Upper lobe of right lung (tissue), 1 donor: ENCODE measurements at regions not wholly inside any gene's neighbourhood (a gene's known extent, or its start where the extent isn't known, plus 50 kb on each side); places are given as distances from the start of the nearest gene placed in this dataset.

Experiments used
- ATAC-seq: fragments of 200-7000 bp; cut with Tn5 transposase; one replicate; pipeline ENCODE4 v1.9.1; 2020; ENCODE audit warnings: mild to moderate bottlenecking, moderate library complexity
- DNase-seq: peaks from one replicate; pipeline ENCODE4 v3.0.0-alpha.2; 2020
- H3K27ac ChIP-seq: fragments of 200-600 bp; one replicate; pipeline ENCODE4 v1.8.0; 2022
- H3K27me3 ChIP-seq: fragments of 200-600 bp; one replicate; pipeline ENCODE4 v1.8.0; 2022; ENCODE audit warnings: mild to moderate bottlenecking
- H3K36me3 ChIP-seq: fragments of 200-600 bp; one replicate; pipeline ENCODE4 v1.8.0; 2022
- H3K4me1 ChIP-seq: fragments of 200-600 bp; one replicate; pipeline ENCODE4 v1.8.0; 2022
- H3K4me3 ChIP-seq: fragments of 200-600 bp; one replicate; pipeline ENCODE4 v1.8.0; 2022; ENCODE audit warnings: mild to moderate bottlenecking
- H3K9me3 ChIP-seq: fragments of 200-600 bp; one replicate; pipeline ENCODE4 v1.8.0; 2022
- CTCF ChIP-seq: fragments of 200-600 bp; IDR thresholded peaks from one replicate; pipeline ENCODE4 v1.8.0; 2022; ENCODE audit warnings: antibody characterized with exemption
- intact Hi-C: fragments of 100-400 bp; cut with DNase I; formaldehyde crosslinking; loops from one replicate; pipeline ENCODE4 v1.11.0; 2022
- donor health status: DM: no; HTN: yes; CAD: no; lungs with severe emphysema.

GRCh38 chr18:39711701-39712100 is 2146.1 kb upstream of the CELF4 start:
- Histone ChIP-seq H3K36me3 (no peaks in the 10 kb centered on the region), H3K9me3 (no peaks in the 10 kb centered on the region), H3K4me1 (no peaks in the 10 kb centered on the region), H3K27ac (no peak overlapping the region), H3K4me3 (no peak overlapping the region), H3K27me3 (no peaks in the 10 kb centered on the region)
- ATAC-seq (no peak), DNase-seq (no peak)
- no peak for TF ChIP-seq CTCF
- intact Hi-C loops, result no loop called here

DNA sequence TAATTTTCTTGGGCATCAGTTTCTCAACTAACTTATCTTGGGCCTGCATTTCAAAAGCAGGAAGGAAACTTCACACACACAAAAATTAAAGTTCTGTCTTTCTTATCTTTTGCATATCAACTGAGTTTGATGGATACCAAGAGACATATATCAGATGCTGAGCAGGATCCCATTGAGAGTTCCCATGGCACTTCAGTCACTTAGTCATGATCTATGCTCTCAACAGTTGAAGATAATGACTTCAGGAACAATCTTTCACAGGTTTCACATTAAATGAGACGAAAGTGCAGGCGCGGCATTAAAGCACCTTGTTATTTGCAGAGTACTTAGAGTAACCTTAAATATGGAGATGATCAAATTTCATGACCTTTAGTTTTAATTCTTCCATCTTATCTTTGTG is 2139.8 kb upstream of the CELF4 start:
- no peak for ATAC-seq

GRCh38 chr18:39702888-39703287 is 2137.3 kb upstream of the CELF4 start:
- no peak overlapping the region for H3K27ac ChIP-seq
- DNase-seq, result no peak
- TF ChIP-seq CTCF, result no peak
- H3K4me3 ChIP-seq, result no peak overlapping the region
- no peaks in the 10 kb centered on the region for H3K27me3 ChIP-seq
- H3K4me1 ChIP-seq, result no peaks in the 10 kb centered on the region
- intact Hi-C loops, result no loop called here
- no peaks in the 10 kb centered on the region for H3K9me3 ChIP-seq
- peak; percentile 64 for ATAC-seq
- no peaks in the 10 kb centered on the region for H3K36me3 ChIP-seq

More for the DNA sequence above, 2139.8 kb upstream of the CELF4 start:
- no peaks in the 10 kb centered on the region for H3K4me1 ChIP-seq
- no peak overlapping the region for H3K27ac ChIP-seq
- no peaks in the 10 kb centered on the region for H3K27me3 ChIP-seq
- DNase-seq, result no peak
- H3K4me3 ChIP-seq, result no peak overlapping the region
- intact Hi-C loops, result no loop called here
- H3K9me3 ChIP-seq, result no peaks in the 10 kb centered on the region
- no peak for TF ChIP-seq CTCF
- H3K36me3 ChIP-seq, result no peaks in the 10 kb centered on the region

DNA sequence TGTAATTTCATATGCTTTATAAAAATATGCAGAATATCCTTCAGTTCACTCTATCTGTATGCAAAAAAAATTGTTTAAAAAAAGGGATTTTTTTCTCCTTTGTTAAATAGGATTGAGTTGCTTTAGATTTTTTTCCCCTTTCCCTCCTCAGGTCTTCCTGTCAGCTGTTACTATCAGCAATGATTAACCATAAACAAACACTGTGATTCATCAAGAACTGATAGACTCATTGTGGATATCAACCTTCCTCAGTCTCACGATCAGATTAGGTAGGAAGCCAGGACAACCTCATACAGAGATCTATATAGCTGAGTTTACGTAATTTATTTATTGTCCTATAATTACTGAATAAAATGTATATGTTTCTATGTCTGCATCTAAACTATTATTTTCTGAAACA is 2136.2 kb upstream of the CELF4 start:
- H3K27me3 ChIP-seq, result no peaks in the 10 kb centered on the region
- H3K36me3 ChIP-seq, result no peaks in the 10 kb centered on the region
- no peaks in the 10 kb centered on the region for H3K4me1 ChIP-seq
- H3K9me3 ChIP-seq, result no peaks in the 10 kb centered on the region
- no peak for TF ChIP-seq CTCF
- DNase-seq (no peak), ATAC-seq (no peak)
- no peak overlapping the region for H3K4me3 ChIP-seq
- no peak overlapping the region for H3K27ac ChIP-seq
- intact Hi-C loops, result no loop called here

GRCh38 chr18:39701055-39701783 is 2135.6 kb upstream of the CELF4 start:
- no peaks in the 10 kb centered on the region for H3K27me3 ChIP-seq
- no peak overlapping the region for H3K27ac ChIP-seq
- ATAC-seq, result no peak
- no peaks in the 10 kb centered on the region for H3K36me3 ChIP-seq
- DNase-seq, result no peak
- intact Hi-C loops, result no loop called here
- H3K4me1 ChIP-seq, result no peaks in the 10 kb centered on the region
- H3K9me3 ChIP-seq, result no peaks in the 10 kb centered on the region
- no peak for TF ChIP-seq CTCF
- no peak overlapping the region for H3K4me3 ChIP-seq
